Pancreas (tissue), 10 donors: ENCODE measurements at regions not wholly inside any gene's neighbourhood (a gene's known extent, or its start where the extent isn't known, plus 50 kb on each side); places are given as distances from the start of the nearest gene placed in this dataset.
A peak's percentile ranks its signal among the peaks of the same experiment; 100 is the strongest.

Experiments used
- ATAC-seq, 4 donors: fragments of 200-7000 bp; cut with Tn5 transposase; one replicate each; pipeline versions ENCODE4 v1.8.0 to v1.9.1; 2020; ENCODE audit warnings: mild to moderate bottlenecking in 4 of 4, moderate library complexity in 4 of 4
- DNase-seq, 6 donors: peaks; one replicate each; pipeline ENCODE4 v3.0.0-alpha.2; 2020
- FAIRE-seq: peaks from 2 replicates; lab custom pipeline; 2012; peaks lifted over from hg19 to GRCh38; lab: Jason Lieb, UNC
- H3K27ac ChIP-seq, 4 donors: fragments of 200-600 bp; sonication (generic); 1 replicate in 3 of 4; 2 replicates in 1 of 4; pipeline versions ENCODE4 v1.5.0 to v1.8.0; 2020
- H3K27me3 ChIP-seq, 4 donors: fragments of 200-600 bp; one replicate each; pipeline ENCODE4 v1.8.0; 2021
- H3K36me3 ChIP-seq, 3 donors: fragments of 200-600 bp; sonication (generic) in 1 of 3; one replicate each; pipeline versions ENCODE4 v1.5.0 to v1.8.0; 2020 to 2021
- H3K4me1 ChIP-seq, 3 donors: fragments of 200-600 bp; one replicate each; pipeline ENCODE4 v1.8.0; 2021
- H3K4me3 ChIP-seq, 4 donors: fragments of 200-600 bp; sonication (generic) in 2 of 4; one replicate each; pipeline versions ENCODE4 v1.5.0 to v1.8.0; 2020 to 2021
- H3K9me3 ChIP-seq, 4 donors: fragments of 200-600 bp; one replicate each; pipeline ENCODE4 v1.8.0; 2021
- WGBS, 2 donors: extraction: QIAGEN DNeasy Blood & Tissue Kit; methylation state at CpG; one replicate each; pipeline ENCODE4 v1.1.7; 2013; 5-methylcytosine and 5-hydroxymethylcytosine counted together
- intact Hi-C, 3 donors: fragments of 100-400 bp; cut with DNase I; formaldehyde crosslinking; loops; one replicate each; pipeline versions ENCODE4 v1.11.1 to v1.14.2; 2022
- TF ChIP-seq, protein P1 (sequence below), 4 donors: fragments of 200-600 bp; sonication (generic) in 3 of 4; IDR thresholded peaks; one replicate each; pipeline versions ENCODE4 v1.5.0 to v1.8.0; 2021; ENCODE audit warnings: antibody characterized with exemption in 4 of 4
- donor health status: healthy with polysubstance abuse.
- donor health status: DM: no; HTN: no; CAD: no; lungs with moderate emphysema.
- donor health status: DM: no; HTN: no; CAD: no.
- donor health status: control.
- donor health status: control.
- donor health status: Bipolar disorder and iron deficiency.
- donor health status: DM: yes; HTN: yes; CAD: no.
- donor health status: DM: no; HTN: no; CAD: no.
- donor health status: DM: no; HTN: no; CAD: no.
- donor health status: DM: yes; HTN: yes; CAD: no.

DNA sequence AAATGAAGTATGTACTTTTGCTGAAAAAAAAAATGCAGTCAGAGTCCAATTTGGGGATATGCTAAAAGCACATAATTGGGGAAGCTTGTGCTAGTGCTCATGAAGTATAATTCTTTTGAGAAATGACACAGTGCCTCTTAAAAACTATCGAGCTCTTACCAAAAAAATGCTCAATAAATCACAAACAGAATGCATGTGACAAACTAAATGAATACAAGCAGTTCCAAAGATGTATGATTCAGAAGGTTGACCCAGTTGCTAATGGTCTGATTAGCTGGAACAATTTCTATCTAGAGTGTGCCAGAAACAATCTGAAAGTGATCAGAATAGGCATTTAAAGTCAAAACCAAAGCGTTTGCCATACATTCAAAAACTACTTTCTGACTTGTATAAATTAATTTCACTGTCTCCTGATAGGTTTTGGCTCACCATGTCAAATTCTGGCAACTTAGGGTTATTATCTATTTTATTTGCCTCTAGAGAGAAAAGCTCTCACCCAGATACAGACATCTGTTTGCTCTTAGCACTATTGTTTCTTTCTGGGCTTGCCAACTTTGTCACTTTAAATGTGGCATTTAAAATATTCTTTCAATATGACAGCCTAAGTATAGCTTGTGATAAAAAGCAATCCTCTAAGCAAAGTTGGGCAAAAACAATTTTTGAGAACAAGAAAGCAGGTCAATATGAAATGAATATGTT, 114.7 kb upstream of the AHR start:
- DNase-seq (no peak), FAIRE-seq (no peak), ATAC-seq (peak in 1 of 4 donors; percentile 25)
- Histone ChIP-seq H3K4me1 (peaks cover 0 to 10% (median 0%) of the 10 kb centered on the region in 3 donors), H3K9me3 (no peaks in the 10 kb centered on the region), H3K36me3 (no peaks in the 10 kb centered on the region), H3K27me3 (no peaks in the 10 kb centered on the region), H3K27ac (no peak overlapping the region), H3K4me3 (no peak overlapping the region)
- WGBS, 2 donors: 64 to 67% methylated on average over 2 of the region's 2 CpGs
- intact Hi-C loops: no loop called here
- TF ChIP-seq, protein P1, sequence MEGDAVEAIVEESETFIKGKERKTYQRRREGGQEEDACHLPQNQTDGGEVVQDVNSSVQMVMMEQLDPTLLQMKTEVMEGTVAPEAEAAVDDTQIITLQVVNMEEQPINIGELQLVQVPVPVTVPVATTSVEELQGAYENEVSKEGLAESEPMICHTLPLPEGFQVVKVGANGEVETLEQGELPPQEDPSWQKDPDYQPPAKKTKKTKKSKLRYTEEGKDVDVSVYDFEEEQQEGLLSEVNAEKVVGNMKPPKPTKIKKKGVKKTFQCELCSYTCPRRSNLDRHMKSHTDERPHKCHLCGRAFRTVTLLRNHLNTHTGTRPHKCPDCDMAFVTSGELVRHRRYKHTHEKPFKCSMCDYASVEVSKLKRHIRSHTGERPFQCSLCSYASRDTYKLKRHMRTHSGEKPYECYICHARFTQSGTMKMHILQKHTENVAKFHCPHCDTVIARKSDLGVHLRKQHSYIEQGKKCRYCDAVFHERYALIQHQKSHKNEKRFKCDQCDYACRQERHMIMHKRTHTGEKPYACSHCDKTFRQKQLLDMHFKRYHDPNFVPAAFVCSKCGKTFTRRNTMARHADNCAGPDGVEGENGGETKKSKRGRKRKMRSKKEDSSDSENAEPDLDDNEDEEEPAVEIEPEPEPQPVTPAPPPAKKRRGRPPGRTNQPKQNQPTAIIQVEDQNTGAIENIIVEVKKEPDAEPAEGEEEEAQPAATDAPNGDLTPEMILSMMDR (IDR thresholded peaks at IDR 0.05): no peak

DNA sequence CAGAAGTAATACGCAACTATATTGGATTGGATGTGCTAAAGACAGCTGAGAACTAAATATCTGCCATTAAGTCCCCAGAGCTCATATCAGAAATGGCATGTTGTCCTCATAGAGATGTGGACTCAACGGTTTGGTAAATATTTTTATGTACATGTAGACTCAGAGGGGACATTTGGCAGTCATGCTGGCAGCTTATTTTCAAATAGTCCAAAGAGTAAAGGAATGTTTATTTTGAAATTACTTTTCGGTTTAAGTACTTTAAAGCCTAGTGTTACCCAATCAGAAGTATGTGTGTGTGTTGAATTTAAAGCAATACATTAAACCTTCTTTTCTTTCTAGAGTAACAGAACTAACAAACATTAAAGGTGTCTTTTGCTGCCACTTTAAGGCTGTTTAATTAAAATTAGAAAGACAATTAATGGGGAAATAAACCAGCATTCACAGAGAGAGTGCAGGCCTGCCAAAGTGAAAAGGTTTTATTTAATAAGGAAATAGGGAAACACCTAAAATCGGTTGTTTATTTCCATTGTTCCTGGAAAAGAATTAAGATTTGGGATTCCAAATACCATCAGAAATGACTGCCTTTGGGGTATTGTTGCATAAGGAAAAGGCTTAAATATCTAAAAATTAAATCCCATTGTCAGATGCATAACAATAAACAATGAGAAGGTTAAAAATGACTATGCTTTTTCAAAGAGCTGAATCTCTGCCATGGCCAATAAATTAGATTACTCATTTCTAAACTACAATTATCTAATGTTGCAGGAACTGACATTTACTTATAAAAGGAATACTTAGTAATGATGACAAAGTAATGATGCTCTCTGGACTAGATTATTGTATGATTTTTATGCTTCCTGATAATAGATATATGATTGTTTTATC, 113.4 kb upstream of the AHR start:
- Histone ChIP-seq H3K9me3 (no peaks in the 10 kb centered on the region), H3K4me3 (no peak overlapping the region), H3K36me3 (no peaks in the 10 kb centered on the region), H3K27me3 (no peaks in the 10 kb centered on the region), H3K4me1 (peaks cover 0 to 10% (median 0%) of the 10 kb centered on the region in 3 donors), H3K27ac (no peak overlapping the region)
- ATAC-seq: no peak
- 67% methylated on average over 4 of the region's 4 CpGs for WGBS, 2 donors
- no peak for DNase-seq
- no peak for FAIRE-seq
- intact Hi-C loops: no loop called here
- TF ChIP-seq, protein P1 (IDR thresholded peaks at IDR 0.05): no peak

DNA sequence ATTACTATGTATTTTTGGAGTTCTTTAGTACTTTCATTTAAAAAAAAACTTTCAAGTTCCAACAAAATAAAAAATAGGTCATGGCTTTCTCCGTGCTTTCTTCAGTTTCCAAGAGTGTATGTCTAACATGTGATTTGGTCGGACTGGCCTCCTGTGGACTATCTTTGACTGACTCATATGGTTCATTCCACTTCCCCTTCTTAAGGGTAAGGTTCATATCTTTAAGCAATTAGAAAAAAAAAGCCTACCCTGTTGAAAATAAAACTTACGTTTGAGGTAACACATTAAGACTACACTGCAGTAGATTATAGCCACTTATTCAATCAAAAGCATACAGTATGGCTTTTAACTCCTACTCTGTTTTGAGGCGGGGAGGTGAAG, 112.8 kb upstream of the AHR start:
- Histone ChIP-seq H3K27ac (no peak overlapping the region), H3K9me3 (no peaks in the 10 kb centered on the region), H3K4me1 (peaks cover 0 to 10% (median 0%) of the 10 kb centered on the region in 3 donors), H3K36me3 (no peaks in the 10 kb centered on the region), H3K27me3 (no peaks in the 10 kb centered on the region), H3K4me3 (no peak overlapping the region)
- intact Hi-C loops: no loop called here
- FAIRE-seq (no peak), ATAC-seq (peak in 3 of 4 donors; percentile 49 to 71 (median 52)), DNase-seq (no peak)
- TF ChIP-seq, protein P1 (IDR thresholded peaks at IDR 0.05): no peak
- 69 to 77% methylated on average over 4 of the region's 4 CpGs for WGBS, 2 donors

DNA sequence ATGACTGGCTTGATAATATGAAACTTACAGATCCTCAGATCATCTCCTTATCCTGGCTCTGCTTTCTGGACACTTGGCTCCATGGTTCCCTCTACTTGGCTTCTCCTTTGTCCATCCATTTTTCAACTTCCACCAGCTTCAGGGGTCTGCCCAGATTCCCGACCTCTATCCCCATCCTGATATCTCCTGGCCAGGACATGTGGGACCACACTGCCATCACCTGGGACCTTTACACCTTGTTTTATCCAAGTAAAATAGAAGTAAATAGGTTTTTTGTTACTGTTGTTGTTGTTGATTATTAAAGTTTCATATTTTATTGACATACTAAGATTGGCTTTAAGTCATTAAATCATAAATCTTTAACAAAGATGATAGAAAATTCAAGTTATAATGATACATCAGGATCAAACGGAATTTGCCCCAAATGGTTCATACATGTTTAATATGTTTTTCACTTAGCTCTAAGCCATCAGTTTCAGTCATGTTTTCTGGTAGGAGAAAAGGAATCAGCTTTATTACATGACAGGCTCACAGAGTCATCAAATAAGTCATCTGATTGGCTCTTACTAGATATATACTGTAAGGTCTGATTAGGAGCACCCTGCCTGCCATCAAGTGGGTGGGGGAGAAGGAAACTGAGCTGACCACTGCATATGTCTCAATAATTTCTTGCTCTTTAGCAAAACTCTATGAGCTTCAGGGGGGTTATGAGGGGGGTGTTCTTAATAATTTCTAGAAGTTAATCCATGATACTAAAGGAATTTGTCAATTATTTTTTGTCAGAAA, 111.5 kb upstream of the AHR start:
- H3K27me3 ChIP-seq: no peaks in the 10 kb centered on the region
- 62 to 74% methylated on average over 2 of the region's 2 CpGs for WGBS, 2 donors
- ATAC-seq (no peak), FAIRE-seq (no peak), DNase-seq (no peak)
- H3K4me1 ChIP-seq: peaks cover 0 to 10% (median 0%) of the 10 kb centered on the region in 3 donors
- no peak overlapping the region for H3K4me3 ChIP-seq
- intact Hi-C loops: no loop called here
- no peaks in the 10 kb centered on the region for H3K36me3 ChIP-seq
- TF ChIP-seq, protein P1 (IDR thresholded peaks at IDR 0.05): no peak
- no peaks in the 10 kb centered on the region for H3K9me3 ChIP-seq
- H3K27ac ChIP-seq: no peak overlapping the region
